ENCODE measurements at regions not wholly inside any gene's neighbourhood (a gene's known extent, or its start where the extent isn't known, plus 50 kb on each side); places are given as distances from the start of the nearest gene placed in this dataset.

GRCh38 chr6:15993716-15994228 lies 135.1 kb upstream of the MYLIP start:
- DNase-seq (ENCODE audit: low read depth), result no peak

GRCh38 chr6:15990179-15990578 lies 138.7 kb upstream of the MYLIP start:
- no peak for DNase-seq (ENCODE audit: low read depth)

GRCh38 chr6:15989397-15989796 lies 139.5 kb upstream of the MYLIP start:
- DNase-seq (ENCODE audit: low read depth), result no peak

- no peak for DNase-seq (ENCODE audit: low read depth)
These were observed 141.3 kb upstream of the MYLIP start for GRCh38 chr6:15987569-15987968.

GRCh38 chr6:15986027-15986629 lies 142.8 kb upstream of the MYLIP start:
- no peak for DNase-seq (ENCODE audit: low read depth)

- DNase-seq (ENCODE audit: low read depth), result no peak
These were observed 143.4 kb upstream of the MYLIP start for GRCh38 chr6:15985379-15985959.

GRCh38 chr6:15981956-15982355 lies 146.9 kb upstream of the MYLIP start:
- DNase-seq (ENCODE audit: low read depth), result no peak

GRCh38 chr6:15980801-15981200 lies 148.1 kb upstream of the MYLIP start:
- DNase-seq (ENCODE audit: low read depth), result no peak

- DNase-seq (ENCODE audit: low read depth), result no peak
These were observed 150.5 kb upstream of the MYLIP start for GRCh38 chr6:15978426-15978825.

- DNase-seq (ENCODE audit: low read depth), result no peak
These were observed 151.8 kb upstream of the MYLIP start for GRCh38 chr6:15977050-15977449.

- no peak for DNase-seq (ENCODE audit: low read depth)
These were observed 154.1 kb upstream of the MYLIP start for GRCh38 chr6:15974817-15975216.

GRCh38 chr6:15970517-15970916 lies 158.4 kb upstream of the MYLIP start:
- DNase-seq (ENCODE audit: low read depth), result no peak

- no peak for DNase-seq (ENCODE audit: low read depth)
These were observed 159.6 kb upstream of the MYLIP start for GRCh38 chr6:15969236-15969778.

GRCh38 chr6:15968519-15968918 lies 160.4 kb upstream of the MYLIP start:
- no peak for DNase-seq (ENCODE audit: low read depth)

GRCh38 chr6:15966000-15966520 lies 162.8 kb upstream of the MYLIP start:
- no peak for DNase-seq (ENCODE audit: low read depth)

GRCh38 chr6:15962449-15962764 lies 166.5 kb upstream of the MYLIP start:
- DNase-seq (ENCODE audit: low read depth), result no peak

GRCh38 chr6:15961635-15962448 lies 167.0 kb upstream of the MYLIP start:
- DNase-seq (ENCODE audit: low read depth), result no peak

- DNase-seq (ENCODE audit: low read depth), result no peak
These were observed 167.9 kb upstream of the MYLIP start for GRCh38 chr6:15960740-15961634.

GRCh38 chr6:15957655-15958169 lies 171.2 kb upstream of the MYLIP start:
- DNase-seq (ENCODE audit: low read depth), result no peak

GRCh38 chr6:15956205-15957106 lies 172.4 kb upstream of the MYLIP start:
- DNase-seq (ENCODE audit: low read depth), result no peak
